OCI-LY7 (cell line): ENCODE measurements at regions not wholly inside any gene's neighbourhood (a gene's known extent, or its start where the extent isn't known, plus 50 kb on each side); places are given as distances from the start of the nearest gene placed in this dataset.

Source experiments
- BruUV-seq: library from RNA; stranded (reverse); fragments of 400-500 nt; replicated peaks from 2 replicates; lab custom pipeline; 2021; lab: Mats Ljungman, UMichigan
- CTCF ChIA-PET: fragments of 300-600 bp; sonication (Branson Sonifier 250); formaldehyde crosslinking; loops from one replicate; lab custom pipeline; 2022; ENCODE audit warnings: antibody characterized with exemption; ENCODE audit not compliant: unreplicated experiment; lab: Charles Lee
- POLR2A ChIA-PET: fragments of 300-600 bp; sonication (Branson Sonifier 250); formaldehyde crosslinking; loops from one replicate; lab custom pipeline; 2022; ENCODE audit warnings: antibody characterized with exemption; lab: Charles Lee
- DNase-seq: peaks from one replicate; pipeline ENCODE4 v3.0.0-alpha.2; 2015; ENCODE audit warnings: low spot score
- H2AFZ ChIP-seq: fragments of 200-600 bp; sonication (generic), shearing (Covaris generic); 2 replicates; pipeline ENCODE4 v1.6.1; 2014; ENCODE audit warnings: mild to moderate bottlenecking, antibody characterized with exemption, low read length, moderate library complexity
- H3K27ac ChIP-seq: fragments of 200-600 bp; sonication (generic); 2 replicates; pipeline ENCODE4 v1.5.1; 2014; ENCODE audit warnings: mixed run types, low read depth, mild to moderate bottlenecking, moderate library complexity, low read length, inconsistent platforms; ENCODE audit not compliant: poor library complexity, severe bottlenecking
- H3K36me3 ChIP-seq: fragments of 200-600 bp; sonication (generic); 2 replicates; pipeline ENCODE4 v1.6.1; 2014; ENCODE audit warnings: mild to moderate bottlenecking, antibody characterized with exemption, low read length, moderate library complexity, mixed read lengths; ENCODE audit not compliant: insufficient read depth
- H3K4me1 ChIP-seq: fragments of 200-600 bp; sonication (generic); 2 replicates; pipeline ENCODE4 v1.5.1; 2014; ENCODE audit warnings: mild to moderate bottlenecking, low read length; ENCODE audit not compliant: insufficient read depth, poor library complexity, severe bottlenecking
- H3K4me2 ChIP-seq: fragments of 200-600 bp; sonication (generic); 2 replicates; pipeline ENCODE4 v1.6.1; 2014; ENCODE audit warnings: mild to moderate bottlenecking, low read length
- H3K4me3 ChIP-seq: fragments of 200-600 bp; sonication (generic); 2 replicates; pipeline ENCODE4 v1.5.1; 2014; ENCODE audit warnings: mild to moderate bottlenecking, low read depth, low read length; ENCODE audit not compliant: poor library complexity, severe bottlenecking
- H3K79me2 ChIP-seq: fragments of 200-600 bp; sonication (generic); 2 replicates; pipeline ENCODE4 v1.6.1; 2016; ENCODE audit warnings: low read depth, mild to moderate bottlenecking, low read length, moderate library complexity, mixed read lengths; ENCODE audit not compliant: insufficient read depth
- H3K9me2 ChIP-seq: fragments of 200-600 bp; sonication (generic); 2 replicates; pipeline ENCODE4 v1.6.1; 2016; ENCODE audit warnings: mild to moderate bottlenecking, low read length, mixed read lengths; ENCODE audit not compliant: insufficient read depth
- H3K9me3 ChIP-seq: fragments of 200-600 bp; sonication (generic); 2 replicates; pipeline ENCODE4 v1.6.1; 2014; ENCODE audit warnings: mild to moderate bottlenecking, mixed run types, low read length, mixed read lengths
- H4K20me1 ChIP-seq: fragments of 200-600 bp; sonication (generic); 2 replicates; pipeline ENCODE4 v1.6.1; 2014; ENCODE audit warnings: mild to moderate bottlenecking, antibody characterized with exemption, low read length, moderate library complexity, mixed read lengths; ENCODE audit not compliant: insufficient read depth
- CTCF ChIP-seq: fragments of 200-600 bp; sonication (generic); conservative IDR thresholded peaks from 2 replicates; pipeline ENCODE4 v1.5.1; 2014; ENCODE audit warnings: mild to moderate bottlenecking, antibody characterized with exemption, low read length, moderate library complexity, mixed read lengths
- EZH2phosphoT487 ChIP-seq: fragments of 200-600 bp; sonication (generic); IDR thresholded peaks from 2 replicates; pipeline ENCODE4 v1.6.1; 2018; ENCODE audit warnings: low read depth, borderline replicate concordance, mild to moderate bottlenecking, mixed run types, antibody characterized with exemption, low read length, moderate library complexity, mixed read lengths
- intact Hi-C: fragments of 100-400 bp; cut with micrococcal nuclease; formaldehyde crosslinking; loops from one replicate; pipeline ENCODE4 v1.10.0; 2022; ENCODE audit not compliant: unreplicated experiment

- ChIA-PET CTCF (no interaction called here), POLR2A (no interaction called here)
- Histone ChIP-seq H3K9me2 (no peaks in the 10 kb centered on the region), H3K79me2 (no peaks in the 10 kb centered on the region), H4K20me1 (no peaks in the 10 kb centered on the region), H3K4me2 (no peak overlapping the region), H3K36me3 (no peaks in the 10 kb centered on the region), H3K4me3 (no peak overlapping the region), H3K9me3 (no peaks in the 10 kb centered on the region), H3K27ac (no peak overlapping the region), H2AFZ (no peak overlapping the region), H3K4me1 (no peaks in the 10 kb centered on the region)
- no peak for DNase-seq
- TF ChIP-seq EZH2phosphoT487 (no peak), CTCF (no peak)
- no TSS peak for BruUV-seq
- intact Hi-C loops = no loop called here
Observed at GRCh38 chr19:30173593-30174356, 198.4 kb upstream of the ZNF536 start.

- H3K4me1 ChIP-seq = no peaks in the 10 kb centered on the region
- no peaks in the 10 kb centered on the region for H3K9me3 ChIP-seq
- intact Hi-C loops = no loop called here
- CTCF ChIA-PET = no interaction called here
- no peaks in the 10 kb centered on the region for H4K20me1 ChIP-seq
- no peak overlapping the region for H2AFZ ChIP-seq
- DNase-seq = no peak
- H3K9me2 ChIP-seq = no peaks in the 10 kb centered on the region
- TF ChIP-seq CTCF (no peak), EZH2phosphoT487 (no peak)
- H3K4me2 ChIP-seq = no peak overlapping the region
- POLR2A ChIA-PET = no interaction called here
- no peak overlapping the region for H3K4me3 ChIP-seq
- H3K27ac ChIP-seq = no peak overlapping the region
- no peaks in the 10 kb centered on the region for H3K36me3 ChIP-seq
- H3K79me2 ChIP-seq = no peaks in the 10 kb centered on the region
- BruUV-seq = no TSS peak
Observed at GRCh38 chr19:30174357-30174645, 197.9 kb upstream of the ZNF536 start.

- Histone ChIP-seq H2AFZ (no peak overlapping the region), H3K9me2 (no peaks in the 10 kb centered on the region), H3K36me3 (no peaks in the 10 kb centered on the region), H3K27ac (no peak overlapping the region), H3K79me2 (no peaks in the 10 kb centered on the region), H3K4me2 (no peak overlapping the region), H3K4me1 (no peaks in the 10 kb centered on the region), H3K9me3 (no peaks in the 10 kb centered on the region), H3K4me3 (no peak overlapping the region), H4K20me1 (no peaks in the 10 kb centered on the region)
- intact Hi-C loops = no loop called here
- no peak for DNase-seq
- ChIA-PET POLR2A (no interaction called here), CTCF (no interaction called here)
- BruUV-seq = no TSS peak
- TF ChIP-seq EZH2phosphoT487 (no peak), CTCF (no peak)
Observed at GRCh38 chr19:30174791-30175190, 197.4 kb upstream of the ZNF536 start.
